Activated T-cell treated with anti-CD3 and anti-CD28 coated beads, Interleukin-2, amount 50 U/mL, for 1 hour (primary cell): ENCODE measurements at regions not wholly inside any gene's neighbourhood (a gene's known extent, or its start where the extent isn't known, plus 50 kb on each side); places are given as distances from the start of the nearest gene placed in this dataset.
"Not testable (repeated sequence)": the region's sequence is repeated elsewhere in the genome, so short reads cannot be mapped to it uniquely, and the experiment has no call there.

ENCODE experiments used
- DNase-seq: peaks from one replicate; pipeline ENCODE4 v3.0.0-alpha.2; 2020

- no peak for DNase-seq
Measured at GRCh38 chr5:117191251-117191650, 616.6 kb upstream of the SEMA6A start.

- no peak for DNase-seq
Measured at GRCh38 chr5:117189784-117190183, 615.2 kb upstream of the SEMA6A start.

GRCh38 chr5:117188211-117188610 is 613.6 kb upstream of the SEMA6A start:
- no peak for DNase-seq

- no peak for DNase-seq
Measured at GRCh38 chr5:117186751-117187150, 612.1 kb upstream of the SEMA6A start.

GRCh38 chr5:117183326-117183725 is 608.7 kb upstream of the SEMA6A start:
- DNase-seq: no peak

GRCh38 chr5:117182104-117182503 is 607.5 kb upstream of the SEMA6A start:
- DNase-seq: no peak

- DNase-seq: no peak
Measured at GRCh38 chr5:117177302-117177701, 602.7 kb upstream of the SEMA6A start.

GRCh38 chr5:117165068-117165467 is 590.4 kb upstream of the SEMA6A start:
- no peak for DNase-seq

GRCh38 chr5:117161718-117162335 is 587.2 kb upstream of the SEMA6A start:
- no peak for DNase-seq

- no peak for DNase-seq
Measured at GRCh38 chr5:117160391-117160790, 585.8 kb upstream of the SEMA6A start.

GRCh38 chr5:117149312-117149711 is 574.7 kb upstream of the SEMA6A start:
- no peak for DNase-seq

GRCh38 chr5:117144086-117144485 is 569.5 kb upstream of the SEMA6A start:
- DNase-seq: no peak

- no peak for DNase-seq
Measured at GRCh38 chr5:117143406-117143805, 568.8 kb upstream of the SEMA6A start.

- no peak for DNase-seq
Measured at GRCh38 chr5:117138523-117138922, 563.9 kb upstream of the SEMA6A start.

GRCh38 chr5:117135851-117136250 is 561.2 kb upstream of the SEMA6A start:
- DNase-seq: no peak

- no peak for DNase-seq
Measured at GRCh38 chr5:117133198-117133597, 558.6 kb upstream of the SEMA6A start.

GRCh38 chr5:117131876-117132275 is 557.3 kb upstream of the SEMA6A start:
- no peak for DNase-seq

- no peak for DNase-seq
Measured at GRCh38 chr5:117131048-117131679, 556.5 kb upstream of the SEMA6A start.

- no peak for DNase-seq
Measured at GRCh38 chr5:117118499-117118898, 543.9 kb upstream of the SEMA6A start.

GRCh38 chr5:117117314-117117713 is 542.7 kb upstream of the SEMA6A start:
- not testable (repeated sequence) for DNase-seq

- no peak for DNase-seq
Measured at GRCh38 chr5:117110548-117110947, 535.9 kb upstream of the SEMA6A start.

GRCh38 chr5:117107859-117108258 is 533.2 kb upstream of the SEMA6A start:
- DNase-seq: no peak

- no peak for DNase-seq
Measured at GRCh38 chr5:117103703-117104102, 529.1 kb upstream of the SEMA6A start.

GRCh38 chr5:117102591-117102990 is 528.0 kb upstream of the SEMA6A start:
- no peak for DNase-seq

- DNase-seq: no peak
Measured at GRCh38 chr5:117100176-117100575, 525.6 kb upstream of the SEMA6A start.
